ENCODE measurements at regions not wholly inside any gene's neighbourhood (a gene's known extent, or its start where the extent isn't known, plus 50 kb on each side); places are given as distances from the start of the nearest gene placed in this dataset.

- no peak for DNase-seq (ENCODE audit: low spot score)
Observed at GRCh38 chr7:33814400-33814799, 90.9 kb upstream of the BMPER start.

GRCh38 chr7:33814936-33815335, 90.4 kb upstream of the BMPER start:
- no peak for DNase-seq (ENCODE audit: low spot score)

- no peak for DNase-seq (ENCODE audit: low spot score)
Observed at GRCh38 chr7:33815336-33815735, 90.0 kb upstream of the BMPER start.

- no peak for DNase-seq (ENCODE audit: low spot score)
Observed at GRCh38 chr7:33816106-33816505, 89.2 kb upstream of the BMPER start.

- DNase-seq (ENCODE audit: low spot score), result no peak
Observed at GRCh38 chr7:33819658-33820057, 85.7 kb upstream of the BMPER start.

GRCh38 chr7:33820206-33820605, 85.1 kb upstream of the BMPER start:
- DNase-seq (ENCODE audit: low spot score), result no peak

- no peak for DNase-seq (ENCODE audit: low spot score)
Observed at GRCh38 chr7:33821970-33822369, 83.4 kb upstream of the BMPER start.

GRCh38 chr7:33823913-33824312, 81.4 kb upstream of the BMPER start:
- DNase-seq (ENCODE audit: low spot score), result no peak

- no peak for DNase-seq (ENCODE audit: low spot score)
Observed at GRCh38 chr7:33824911-33825459, 80.4 kb upstream of the BMPER start.

GRCh38 chr7:33825644-33826043, 79.7 kb upstream of the BMPER start:
- DNase-seq (ENCODE audit: low spot score), result no peak

GRCh38 chr7:33829536-33829935, 75.8 kb upstream of the BMPER start:
- no peak for DNase-seq (ENCODE audit: low spot score)

- no peak for DNase-seq (ENCODE audit: low spot score)
Observed at GRCh38 chr7:33831389-33832141, 73.8 kb upstream of the BMPER start.

- no peak for DNase-seq (ENCODE audit: low spot score)
Observed at GRCh38 chr7:33832271-33832721, 73.0 kb upstream of the BMPER start.

- peak; percentile 9 for DNase-seq (ENCODE audit: low spot score)
Observed at GRCh38 chr7:33836797-33837355, 68.5 kb upstream of the BMPER start.

GRCh38 chr7:33837356-33837851, 67.9 kb upstream of the BMPER start:
- no peak for DNase-seq (ENCODE audit: low spot score)

- DNase-seq (ENCODE audit: low spot score), result no peak
Observed at GRCh38 chr7:33841031-33841430, 64.3 kb upstream of the BMPER start.

GRCh38 chr7:33841705-33842129, 63.6 kb upstream of the BMPER start:
- DNase-seq (ENCODE audit: low spot score), result no peak

- DNase-seq (ENCODE audit: low spot score), result no peak
Observed at GRCh38 chr7:33842150-33842549, 63.2 kb upstream of the BMPER start.

GRCh38 chr7:33845991-33846509, 59.3 kb upstream of the BMPER start:
- no peak for DNase-seq (ENCODE audit: low spot score)

- no peak for DNase-seq (ENCODE audit: low spot score)
Observed at GRCh38 chr7:33849004-33849403, 56.3 kb upstream of the BMPER start.

- DNase-seq (ENCODE audit: low spot score), result no peak
Observed at GRCh38 chr7:33849971-33850559, 55.3 kb upstream of the BMPER start.

- DNase-seq (ENCODE audit: low spot score), result no peak
Observed at GRCh38 chr7:33850768-33851167, 54.6 kb upstream of the BMPER start.

- DNase-seq (ENCODE audit: low spot score), result no peak
Observed at GRCh38 chr7:33852838-33853237, 52.5 kb upstream of the BMPER start.

All from hematopoietic multipotent progenitor cell treated with erythropoietin and hydrocortisone succinate and interleukin-3 and kit ligand, for 15 days (in vitro differentiated cells).